ENCODE measurements at regions not wholly inside any gene's neighbourhood (a gene's known extent, or its start where the extent isn't known, plus 50 kb on each side); places are given as distances from the start of the nearest gene placed in this dataset.

GRCh38 chrX:5733501-5733900, 495.2 kb downstream of the NLGN4X start:
- intact Hi-C loops (cut with micrococcal nuclease; ENCODE audit: unreplicated experiment) (no loop called here), in situ Hi-C loops (cut with MboI) (no loop called here)
- Histone ChIP-seq H3K79me2 (ENCODE audit: control insufficient read depth, insufficient read depth, low read length) (no peaks in the 10 kb centered on the region), H3K27ac (ENCODE audit: control insufficient read depth, insufficient read depth) (no peak overlapping the region), H3K27me3 (replicated peaks in 1 of 2; ENCODE audit: control insufficient read depth in 2 of 2, insufficient read depth in 2 of 2, low read length in 1 of 2) (no peaks in the 10 kb centered on the region), H3K4me3 (no peak overlapping the region), H4K20me1 (ENCODE audit: control insufficient read depth, insufficient read depth) (no peaks in the 10 kb centered on the region), H3K4me2 (ENCODE audit: control insufficient read depth, insufficient read depth) (no peak overlapping the region), H3K9me3 (replicated peaks; ENCODE audit: control insufficient read depth, insufficient read depth, low read length) (no peaks in the 10 kb centered on the region; the same call in 2 of the 3 replicates), H2AFZ (ENCODE audit: control insufficient read depth, low read depth, low read length) (no peak overlapping the region), H3K9ac (ENCODE audit: control insufficient read depth, insufficient read depth, low read length) (no peak overlapping the region), H3K4me1 (ENCODE audit: control insufficient read depth, insufficient read depth, low read length) (no peaks in the 10 kb centered on the region), H3K36me3 (ENCODE audit: control insufficient read depth in 2 of 2, insufficient read depth in 2 of 2, low read length in 1 of 2) (no peaks in the 10 kb centered on the region)
- RAD21 ChIA-PET (ENCODE audit: unreplicated experiment): no interaction called here
- FAIRE-seq (no peak), ATAC-seq (no peak), DNase-seq (ENCODE audit: low read depth, low spot score) (no peak)
- no peak for TF ChIP-seq HDAC6 (IDR thresholded peaks at IDR 0.05; ENCODE audit: unreplicated experiment)
- TF ChIP-seq MAX (IDR thresholded peaks at IDR 0.05; ENCODE audit: low read depth, low read length): no peak
- TF ChIP-seq CTCF (IDR thresholded peaks at IDR 0.05 in 2 of 3, conservative IDR thresholded peaks at IDR 0.05 in 1 of 3; ENCODE audit: control insufficient read depth in 2 of 3, extremely low read depth in 1 of 3, insufficient read depth in 1 of 3, low read depth in 3 of 3, low read length in 3 of 3): no peak
- TF ChIP-seq PRDM15 (CRISPR knock-in tag; IDR thresholded peaks at IDR 0.05): no peak
- TF ChIP-seq LARP7 (IDR thresholded peaks at IDR 0.05): no peak
- no peak for TF ChIP-seq RBBP5 (conservative IDR thresholded peaks at IDR 0.05)
- TF ChIP-seq RELB (IDR thresholded peaks at IDR 0.05; ENCODE audit: low read depth): no peak
- no peak for TF ChIP-seq SREBF1 (IDR thresholded peaks at IDR 0.05; ENCODE audit: low read length)
- no peak for TF ChIP-seq CBX3 (IDR thresholded peaks at IDR 0.05; ENCODE audit: borderline replicate concordance, low read depth)
- TF ChIP-seq RB1 (IDR thresholded peaks at IDR 0.05; ENCODE audit: borderline replicate concordance): no peak
- TF ChIP-seq NKRF (conservative IDR thresholded peaks at IDR 0.05): no peak
- no peak for TF ChIP-seq SUZ12 (IDR thresholded peaks at IDR 0.05; ENCODE audit: unreplicated experiment)
- TF ChIP-seq E2F4 (IDR thresholded peaks at IDR 0.05; ENCODE audit: low read depth, low read length): no peak
- TF ChIP-seq ZNF622 (IDR thresholded peaks at IDR 0.05): no peak
- TF ChIP-seq TCF7 (IDR thresholded peaks at IDR 0.05; ENCODE audit: borderline replicate concordance): no peak
- CTCF ChIA-PET: no interaction called here
- SMC1A ChIA-PET (ENCODE audit: uncharacterized antibody, unreplicated experiment): no interaction called here
- POLR2A ChIA-PET: no interaction called here
- WGBS (ENCODE audit: insufficient coverage, insufficient replicate concordance, low lambda C conversion rate, missing lambda C conversion rate): 0% methylated on average over 3 of the region's 3 CpGs
- no TSS peak for BruUV-seq (replicated peaks)

Data from GM12878 (cell line).